ENCODE measurements at regions not wholly inside any gene's neighbourhood (a gene's known extent, or its start where the extent isn't known, plus 50 kb on each side); places are given as distances from the start of the nearest gene placed in this dataset.
"Not testable (repeated sequence)": the region's sequence is repeated elsewhere in the genome, so short reads cannot be mapped to it uniquely, and the experiment has no call there.

DNA sequence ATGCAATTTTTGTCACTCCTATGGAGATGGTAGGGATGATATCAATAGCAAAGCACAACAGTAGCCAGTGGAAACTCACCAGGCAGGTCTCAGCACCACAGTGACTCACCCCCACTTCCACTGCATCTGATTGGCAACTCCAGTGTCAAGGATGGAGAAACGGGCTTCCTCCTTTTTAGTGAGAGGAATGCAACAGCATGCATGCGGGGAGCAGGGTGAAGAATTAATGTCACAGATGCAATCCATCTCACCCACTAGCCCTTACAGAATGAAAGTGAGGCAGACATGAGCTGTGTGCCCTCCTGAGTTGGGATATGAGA, 467.0 kb upstream of the C16orf82 start:
- Mint-ChIP-seq H3K9me3 (peaks cover 0 to 5% (median 0%) of the 10 kb centered on the region in 7 donors), H3K27me3 (peaks cover 22 to 36% (median 32%) of the 10 kb centered on the region in 3 donors), H3K27ac (no peak overlapping the region), H3K36me3 (no peaks in the 10 kb centered on the region), H3K4me3 (no peak overlapping the region), H3K4me1 (no peaks in the 10 kb centered on the region)
- DNase-seq (no peak), ATAC-seq (ENCODE audit: low read depth in 2 of 2) (no peak)

DNA sequence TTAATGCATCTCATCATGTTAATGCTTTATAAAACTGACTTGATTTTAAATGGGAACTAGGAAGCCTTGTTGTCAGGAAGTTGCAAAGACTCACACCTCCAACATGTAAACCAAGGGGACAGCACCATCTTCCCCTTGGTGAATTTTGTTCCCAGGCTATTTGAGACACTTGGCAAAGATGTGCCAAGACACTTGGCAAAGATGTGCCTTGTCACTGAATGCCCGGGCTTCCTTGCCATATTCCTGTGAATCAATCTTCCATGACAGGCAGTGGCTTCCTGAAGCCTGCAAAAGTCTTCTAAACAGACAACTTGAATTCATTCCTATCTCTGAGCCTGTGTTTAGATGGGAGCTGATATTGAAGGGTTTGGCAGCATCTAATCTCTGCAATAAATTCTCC, 465.4 kb upstream of the C16orf82 start:
- Mint-ChIP-seq H3K4me1 (no peaks in the 10 kb centered on the region), H3K4me3 (no peak overlapping the region), H3K27ac (no peak overlapping the region), H3K9me3 (peaks cover 0 to 4% (median 2%) of the 10 kb centered on the region in 7 donors), H3K27me3 (peaks cover 22 to 34% (median 32%) of the 10 kb centered on the region in 3 donors), H3K36me3 (no peaks in the 10 kb centered on the region)
- DNase-seq (no peak), ATAC-seq (ENCODE audit: low read depth in 2 of 2) (no peak)

DNA sequence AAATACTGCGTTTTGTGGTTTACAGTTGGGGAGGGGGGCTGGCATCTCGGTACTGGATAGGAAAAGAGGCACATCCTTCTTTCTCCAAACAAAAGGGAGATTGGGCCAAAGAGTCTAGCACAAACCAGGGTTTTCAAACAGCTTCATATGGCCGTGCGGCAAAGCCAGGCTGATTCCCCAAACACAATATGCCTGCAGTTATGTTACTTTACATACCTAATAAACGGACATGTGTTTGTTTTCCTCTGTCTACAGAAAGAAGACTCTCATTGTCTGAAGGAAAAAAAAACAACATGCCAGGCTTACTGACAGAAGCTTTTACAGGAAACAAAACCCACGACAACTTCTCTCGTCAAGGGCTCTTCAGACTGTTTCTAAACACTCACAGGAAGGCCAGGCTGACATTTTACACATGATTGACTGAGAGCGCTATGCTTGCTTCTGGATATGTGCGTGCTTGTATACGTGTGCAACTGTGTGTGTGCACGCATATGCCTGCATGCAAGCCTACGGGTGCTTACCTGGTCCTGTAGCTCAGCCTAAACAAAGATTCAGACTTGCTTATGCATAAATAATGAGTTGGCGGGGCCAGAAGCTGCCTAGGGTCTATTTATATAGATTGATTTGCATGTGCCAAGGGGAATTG, 461.0 kb upstream of the C16orf82 start:
- DNase-seq (no peak), ATAC-seq (ENCODE audit: low read depth in 2 of 2) (no peak)
- Mint-ChIP-seq H3K9me3 (peaks cover 0 to 9% (median 0%) of the 10 kb centered on the region in 7 donors), H3K4me3 (no peak overlapping the region), H3K36me3 (no peaks in the 10 kb centered on the region), H3K27ac (no peak overlapping the region), H3K27me3 (peaks cover 8 to 29% (median 18%) of the 10 kb centered on the region in 3 donors), H3K4me1 (no peaks in the 10 kb centered on the region)

DNA sequence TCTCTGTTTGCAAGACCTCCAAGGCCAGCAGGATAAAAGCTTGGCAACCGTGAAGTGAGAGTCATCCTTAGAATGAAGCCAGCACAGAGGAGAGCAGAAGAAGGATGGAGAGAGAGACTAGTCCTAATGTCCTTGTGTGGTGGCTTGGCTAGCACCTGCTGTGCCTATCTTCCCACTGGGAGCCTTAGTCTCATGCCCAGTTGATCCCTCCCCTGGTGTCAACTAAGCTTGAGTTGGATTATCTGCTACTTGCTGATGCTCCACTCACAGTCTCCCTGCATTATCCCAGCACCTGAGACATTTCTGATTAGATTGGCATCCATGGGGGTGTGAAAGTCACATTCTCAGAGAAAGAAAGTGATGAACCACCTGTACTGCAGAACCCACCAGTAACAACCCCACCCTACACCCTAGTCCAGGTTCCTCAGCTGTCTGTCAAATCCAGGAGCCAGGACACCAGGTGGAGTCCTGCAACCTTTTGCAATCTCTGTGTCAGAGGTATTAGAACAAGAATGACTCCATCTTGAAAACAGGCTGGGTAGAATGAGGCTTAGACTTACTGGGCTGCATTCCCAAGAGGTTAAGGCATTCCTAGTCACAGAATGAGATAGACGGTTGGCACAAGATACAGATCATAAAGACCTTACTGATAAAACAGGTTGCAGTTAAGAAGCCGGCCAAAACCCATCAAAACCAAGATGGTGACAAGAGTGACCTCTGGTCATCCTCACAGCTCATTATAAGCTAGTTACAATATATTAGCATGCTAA, 460.2 kb upstream of the C16orf82 start:
- ATAC-seq (ENCODE audit: low read depth in 2 of 2): no peak
- no peaks in the 10 kb centered on the region for H3K4me1 Mint-ChIP-seq
- no peak overlapping the region for H3K4me3 Mint-ChIP-seq
- H3K27ac Mint-ChIP-seq: no peak overlapping the region
- H3K9me3 Mint-ChIP-seq: peaks cover 0 to 9% (median 1%) of the 10 kb centered on the region in 7 donors
- peaks cover 8 to 34% (median 18%) of the 10 kb centered on the region in 3 donors for H3K27me3 Mint-ChIP-seq
- H3K36me3 Mint-ChIP-seq: no peaks in the 10 kb centered on the region
- no peak for DNase-seq

DNA sequence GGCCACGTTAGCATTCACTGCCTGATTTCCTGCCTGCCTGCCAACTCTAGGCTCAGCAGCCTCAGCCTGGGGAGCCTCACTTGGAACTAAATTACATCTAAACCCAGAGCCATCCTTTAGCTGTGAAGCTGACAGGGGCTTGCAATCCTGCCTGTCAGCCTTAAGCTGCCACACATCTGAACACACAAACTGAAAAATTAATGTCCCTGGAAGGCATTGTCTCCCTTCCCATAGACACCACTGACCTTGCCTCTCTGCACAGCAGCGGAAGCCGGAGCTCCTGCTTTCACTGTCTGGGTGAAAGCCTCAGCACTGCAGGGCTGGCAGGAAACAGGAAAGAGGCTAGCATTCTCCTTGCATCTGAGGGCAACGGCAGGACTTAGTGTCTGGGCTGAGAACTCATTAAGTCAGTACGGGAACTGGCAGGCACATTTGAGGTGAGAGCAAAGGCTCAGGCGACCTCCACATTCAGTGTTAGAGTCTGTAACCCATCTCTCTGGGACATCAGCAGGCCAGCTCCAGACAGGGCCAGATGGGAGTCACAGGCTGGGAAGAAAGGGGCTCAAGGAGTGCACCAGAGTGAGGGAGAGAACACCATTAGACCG, 452.4 kb upstream of the C16orf82 start:
- Mint-ChIP-seq H3K4me3 (no peak overlapping the region), H3K4me1 (no peaks in the 10 kb centered on the region), H3K27me3 (peaks cover 0 to 15% (median 0%) of the 10 kb centered on the region in 3 donors), H3K36me3 (no peaks in the 10 kb centered on the region), H3K27ac (no peak overlapping the region), H3K9me3 (peaks cover 0 to 22% (median 5%) of the 10 kb centered on the region in 7 donors)
- no peak for ATAC-seq (ENCODE audit: low read depth in 2 of 2)
- DNase-seq: no peak

DNA sequence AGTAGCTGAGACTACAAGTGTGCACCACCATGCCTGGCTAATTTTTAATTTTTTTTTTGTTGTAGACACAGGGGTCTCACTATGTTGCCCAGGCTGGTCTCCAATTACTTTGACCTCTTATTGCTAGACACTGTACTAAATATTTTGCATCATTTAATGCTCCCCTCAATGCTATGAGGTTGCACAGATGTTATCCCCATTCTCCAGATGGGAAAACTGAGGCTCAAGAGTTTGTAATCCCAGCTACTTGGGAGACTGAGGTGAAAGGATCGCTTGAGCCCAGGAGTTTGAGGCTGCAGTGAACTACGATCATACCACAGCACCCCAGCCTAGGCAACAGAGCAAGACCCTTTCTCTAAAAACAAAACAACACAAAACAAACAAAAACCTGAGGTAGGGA, 443.3 kb upstream of the C16orf82 start:
- Mint-ChIP-seq H3K27me3 (peaks cover 13 to 21% (median 16%) of the 10 kb centered on the region in 3 donors), H3K4me1 (no peaks in the 10 kb centered on the region), H3K4me3 (no peak overlapping the region), H3K9me3 (peaks cover 4 to 27% (median 16%) of the 10 kb centered on the region in 7 donors), H3K27ac (no peak overlapping the region), H3K36me3 (peaks cover 4 to 8% of the 10 kb centered on the region in 2 donors)
- no peak for DNase-seq
- no peak for ATAC-seq (ENCODE audit: low read depth in 2 of 2)

DNA sequence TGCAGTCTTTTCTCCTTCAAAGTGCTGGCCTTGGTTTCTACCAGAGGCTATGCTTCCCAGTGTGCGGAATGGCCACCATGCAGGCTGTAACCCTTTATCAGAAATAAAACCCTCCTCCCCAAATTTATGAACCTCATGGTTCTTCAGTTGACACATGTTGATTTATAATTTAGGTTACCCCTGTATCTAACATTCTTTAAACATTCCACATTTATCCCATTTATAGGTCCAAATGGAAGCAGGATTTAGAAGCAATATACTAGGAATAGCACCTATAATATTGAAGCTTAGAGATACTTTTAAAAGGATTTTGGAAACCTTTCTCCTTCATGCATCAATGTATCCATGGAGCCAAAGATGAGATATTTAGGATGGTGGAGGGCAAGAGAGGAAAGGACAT, 438.8 kb upstream of the C16orf82 start:
- Mint-ChIP-seq H3K27me3 (peaks cover 14 to 30% (median 16%) of the 10 kb centered on the region in 3 donors), H3K27ac (no peak overlapping the region), H3K4me1 (no peaks in the 10 kb centered on the region), H3K9me3 (peaks cover 16 to 56% (median 32%) of the 10 kb centered on the region in 7 donors), H3K36me3 (peaks cover 4 to 29% of the 10 kb centered on the region in 2 donors), H3K4me3 (no peak overlapping the region)
- ATAC-seq (ENCODE audit: low read depth in 2 of 2) (no peak), DNase-seq (no peak)

DNA sequence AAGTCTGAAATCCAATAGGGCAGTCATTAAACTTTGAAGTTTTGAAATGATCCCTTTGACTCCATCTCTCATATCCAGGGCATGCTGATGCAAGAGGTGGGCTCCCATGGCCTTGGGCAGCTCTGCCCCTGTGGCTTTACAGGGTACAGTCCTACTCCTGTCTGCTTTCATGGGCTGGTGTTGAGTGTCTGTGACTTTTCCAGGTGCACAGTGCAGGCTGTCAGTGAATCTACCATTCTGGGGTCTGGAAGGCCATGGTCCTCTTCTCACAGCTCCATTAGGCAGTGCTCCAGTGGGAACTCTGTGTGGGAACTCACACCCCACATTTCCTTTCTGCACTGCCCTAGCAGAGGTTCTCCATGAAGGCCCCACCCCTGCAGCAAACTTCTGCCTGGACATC, 435.4 kb upstream of the C16orf82 start:
- H3K27ac Mint-ChIP-seq; H3K4me1 Mint-ChIP-seq; H3K4me3 Mint-ChIP-seq; ATAC-seq (ENCODE audit: low read depth in 2 of 2); DNase-seq: not testable (repeated sequence)
- Mint-ChIP-seq H3K36me3 (peaks cover 4 to 29% of the 10 kb centered on the region in 2 donors), H3K9me3 (peaks cover 22 to 79% (median 39%) of the 10 kb centered on the region in 7 donors), H3K27me3 (peaks cover 4 to 26% (median 7%) of the 10 kb centered on the region in 3 donors)

DNA sequence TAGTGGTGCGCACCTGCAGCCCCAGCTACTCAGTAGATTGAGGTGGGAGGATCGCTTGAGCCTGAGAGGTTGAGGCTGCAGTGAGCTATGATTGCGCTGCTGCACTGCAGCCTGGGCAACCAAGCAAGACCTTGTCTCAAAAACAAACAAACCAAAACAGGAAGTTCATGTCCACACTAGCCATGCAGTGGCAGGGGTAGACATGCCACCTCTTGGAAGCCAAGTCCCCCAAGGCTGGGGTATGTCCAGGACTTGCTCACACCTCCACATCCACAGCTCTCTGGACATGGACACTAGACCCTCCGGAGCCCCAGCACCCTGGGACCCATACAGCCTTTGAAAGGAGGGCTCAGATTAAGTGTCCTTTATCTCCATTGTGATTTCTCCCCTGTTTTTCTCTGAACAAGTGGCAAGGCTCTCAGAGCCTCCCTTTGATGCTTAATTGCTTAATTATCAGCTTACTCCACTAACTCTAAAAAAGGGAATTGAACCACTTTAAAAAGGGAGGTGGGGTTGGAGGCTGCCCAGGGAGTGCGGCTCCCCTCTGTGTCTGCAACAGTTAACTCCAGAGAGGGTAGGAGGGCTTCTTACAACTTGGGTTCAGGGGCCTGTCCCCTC, 424.6 kb upstream of the C16orf82 start:
- no peak for DNase-seq
- Mint-ChIP-seq H3K4me1 (peaks cover 0 to 6% (median 0%) of the 10 kb centered on the region in 3 donors), H3K9me3 (peaks cover 0 to 6% (median 0%) of the 10 kb centered on the region in 7 donors), H3K27me3 (peaks cover 11 to 23% (median 22%) of the 10 kb centered on the region in 3 donors), H3K27ac (no peak overlapping the region), H3K4me3 (no peak overlapping the region), H3K36me3 (no peaks in the 10 kb centered on the region)
- no peak for ATAC-seq (ENCODE audit: low read depth in 2 of 2)

DNA sequence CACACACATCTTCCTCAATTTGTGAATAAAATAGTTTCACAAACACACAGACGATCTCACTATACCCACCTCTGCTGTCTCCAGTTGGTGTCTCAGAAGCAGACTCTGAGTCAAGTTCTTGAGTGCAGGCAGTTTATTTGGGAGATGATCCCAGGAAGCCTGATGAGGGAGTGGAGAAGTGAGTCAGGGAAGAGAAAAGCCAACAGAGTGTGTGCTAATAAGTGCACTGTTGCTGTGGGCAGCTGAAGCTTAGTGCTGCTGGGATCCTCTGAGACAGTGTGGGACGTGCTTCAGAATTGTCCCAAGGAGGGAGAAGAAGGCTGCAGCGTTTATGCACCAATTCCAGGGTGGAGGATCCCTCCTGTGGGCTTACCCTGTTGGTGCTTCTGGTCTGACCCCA, 423.2 kb upstream of the C16orf82 start:
- Mint-ChIP-seq H3K36me3 (no peaks in the 10 kb centered on the region), H3K27ac (no peak overlapping the region), H3K4me3 (no peak overlapping the region), H3K27me3 (peaks cover 22 to 26% (median 26%) of the 10 kb centered on the region in 3 donors), H3K9me3 (peaks cover 0 to 6% (median 0%) of the 10 kb centered on the region in 7 donors), H3K4me1 (peaks cover 0 to 6% (median 0%) of the 10 kb centered on the region in 3 donors)
- ATAC-seq (ENCODE audit: low read depth in 2 of 2) (no peak), DNase-seq (no peak)

DNA sequence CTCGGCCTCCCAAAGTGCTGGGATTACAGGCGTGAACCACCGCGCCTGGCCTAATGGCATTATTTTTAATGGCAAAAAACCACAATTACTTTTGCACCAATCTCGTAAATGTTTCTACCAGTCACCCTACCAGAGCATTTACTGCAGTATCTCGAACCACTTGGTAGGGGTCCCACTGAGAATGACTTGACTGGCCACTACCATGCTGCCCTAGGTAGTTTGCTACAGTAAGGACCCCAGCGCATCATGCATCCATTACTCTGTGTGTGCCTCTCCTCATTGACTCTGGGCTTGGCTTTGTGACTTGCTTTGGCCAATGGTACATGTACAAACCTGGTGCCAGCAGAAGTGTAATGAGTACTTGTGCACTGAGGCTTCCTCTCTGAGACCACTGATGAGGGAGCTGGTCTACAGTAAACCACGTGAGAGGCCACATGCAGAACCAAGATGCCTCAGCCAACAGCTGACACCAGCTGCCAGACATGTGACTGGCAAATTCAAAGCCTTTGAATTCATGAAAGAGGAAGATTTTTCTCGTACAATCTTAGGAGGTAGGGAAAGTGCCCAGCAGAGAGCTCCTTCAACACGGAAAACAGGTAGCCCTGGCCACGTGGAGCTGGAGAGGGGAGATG, 421.7 kb upstream of the C16orf82 start:
- H3K27me3 Mint-ChIP-seq: peaks cover 27 to 34% (median 29%) of the 10 kb centered on the region in 3 donors
- H3K4me3 Mint-ChIP-seq: no peak overlapping the region
- ATAC-seq (ENCODE audit: low read depth in 2 of 2): no peak

DNA sequence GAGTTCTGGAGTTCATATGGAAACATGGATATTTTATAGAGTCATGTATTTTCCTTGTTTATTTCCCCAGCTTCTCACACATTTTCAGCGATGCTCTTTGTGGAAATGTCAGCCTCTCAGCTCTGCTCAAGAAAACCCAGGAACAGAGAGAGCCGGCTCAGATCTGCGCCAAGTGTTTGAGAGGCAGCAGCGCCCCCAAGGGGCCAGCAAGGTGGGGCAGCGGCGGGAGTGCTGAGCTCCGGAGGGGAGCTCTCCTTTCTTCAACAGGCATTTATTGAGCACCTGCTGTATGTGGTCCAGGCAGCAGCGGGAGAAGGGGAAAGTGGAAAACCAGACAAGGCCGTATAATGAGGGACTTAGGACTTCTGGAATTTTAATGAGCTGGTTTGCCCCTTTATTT, 421.1 kb upstream of the C16orf82 start:
- Mint-ChIP-seq H3K9me3 (peaks cover 0 to 7% (median 0%) of the 10 kb centered on the region in 7 donors), H3K27me3 (peaks cover 24 to 30% (median 29%) of the 10 kb centered on the region in 3 donors), H3K36me3 (no peaks in the 10 kb centered on the region), H3K4me1 (peaks cover 0 to 6% (median 0%) of the 10 kb centered on the region in 3 donors), H3K27ac (no peak overlapping the region), H3K4me3 (no peak overlapping the region)
- DNase-seq (no peak), ATAC-seq (ENCODE audit: low read depth in 2 of 2) (no peak)

More for the DNA sequence above, 421.7 kb upstream of the C16orf82 start:
- DNase-seq: no peak
- H3K36me3 Mint-ChIP-seq: no peaks in the 10 kb centered on the region
- H3K9me3 Mint-ChIP-seq: peaks cover 0 to 7% (median 0%) of the 10 kb centered on the region in 7 donors
- H3K4me1 Mint-ChIP-seq: peaks cover 0 to 6% (median 0%) of the 10 kb centered on the region in 3 donors
- no peak overlapping the region for H3K27ac Mint-ChIP-seq

DNA sequence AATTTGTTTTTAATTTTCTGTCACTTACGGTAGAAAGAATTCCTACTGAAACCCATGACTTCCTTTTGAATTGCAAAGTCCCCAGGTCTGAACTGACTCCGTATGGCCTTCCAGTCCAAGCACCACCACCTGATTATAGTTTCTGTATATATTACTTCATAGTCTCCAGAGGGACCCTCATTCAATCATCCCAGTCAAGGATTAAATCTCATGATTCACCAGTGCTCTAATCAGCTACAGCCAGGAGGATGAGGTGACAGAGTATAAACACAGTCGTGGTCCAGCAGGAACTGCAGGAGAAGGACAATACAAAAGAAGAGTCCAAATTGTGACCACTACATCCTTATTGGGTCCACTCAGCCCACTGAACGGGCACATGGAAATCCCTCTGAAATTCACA, 418.9 kb upstream of the C16orf82 start:
- no peak overlapping the region for H3K4me3 Mint-ChIP-seq
- ATAC-seq (ENCODE audit: low read depth in 2 of 2): no peak
- H3K27ac Mint-ChIP-seq: no peak overlapping the region
- peaks cover 0 to 8% (median 6%) of the 10 kb centered on the region in 3 donors for H3K4me1 Mint-ChIP-seq
- H3K9me3 Mint-ChIP-seq: peaks cover 0 to 11% (median 2%) of the 10 kb centered on the region in 7 donors
- DNase-seq: no peak
- H3K27me3 Mint-ChIP-seq: peaks cover 20 to 29% (median 24%) of the 10 kb centered on the region in 3 donors
- peaks cover 0 to 4% of the 10 kb centered on the region in 2 donors for H3K36me3 Mint-ChIP-seq
